Activated T-helper 1 cell treated with Interleukin-2 at 50 U/mL for 16 hours (primary cell): ENCODE measurements at regions not wholly inside any gene's neighbourhood (a gene's known extent, or its start where the extent isn't known, plus 50 kb on each side); places are given as distances from the start of the nearest gene placed in this dataset.
"Not testable (repeated sequence)": the region's sequence is repeated elsewhere in the genome, so short reads cannot be mapped to it uniquely, and the experiment has no call there.

ENCODE experiments used
- DNase-seq: peaks from one replicate; pipeline ENCODE4 v3.0.0-alpha.2; 2020; ENCODE audit warnings: low read depth

GRCh38 chr9:79021084-79021483 is 550.7 kb upstream of the TLE4 start:
- no peak for DNase-seq

GRCh38 chr9:79023134-79023580 is 548.6 kb upstream of the TLE4 start:
- DNase-seq, result no peak

- no peak for DNase-seq
These were observed 545.4 kb upstream of the TLE4 start for GRCh38 chr9:79026316-79026715.

- no peak for DNase-seq
These were observed 543.7 kb upstream of the TLE4 start for GRCh38 chr9:79028101-79028500.

GRCh38 chr9:79034583-79034982 is 537.2 kb upstream of the TLE4 start:
- no peak for DNase-seq

- DNase-seq, result no peak
These were observed 534.4 kb upstream of the TLE4 start for GRCh38 chr9:79037338-79037737.

GRCh38 chr9:79040671-79041070 is 531.1 kb upstream of the TLE4 start:
- no peak for DNase-seq

- DNase-seq, result no peak
These were observed 530.5 kb upstream of the TLE4 start for GRCh38 chr9:79041266-79041665.

GRCh38 chr9:79043916-79044315 is 527.8 kb upstream of the TLE4 start:
- no peak for DNase-seq

GRCh38 chr9:79046401-79046800 is 525.4 kb upstream of the TLE4 start:
- no peak for DNase-seq

- no peak for DNase-seq
These were observed 522.4 kb upstream of the TLE4 start for GRCh38 chr9:79049371-79049770.

GRCh38 chr9:79053598-79053997 is 518.2 kb upstream of the TLE4 start:
- no peak for DNase-seq

- no peak for DNase-seq
These were observed 517.3 kb upstream of the TLE4 start for GRCh38 chr9:79054500-79054899.

- DNase-seq, result no peak
These were observed 515.7 kb upstream of the TLE4 start for GRCh38 chr9:79056041-79056440.

GRCh38 chr9:79057576-79057975 is 514.2 kb upstream of the TLE4 start:
- DNase-seq, result no peak

- DNase-seq, result no peak
These were observed 511.0 kb upstream of the TLE4 start for GRCh38 chr9:79060766-79061165.

- DNase-seq, result no peak
These were observed 509.8 kb upstream of the TLE4 start for GRCh38 chr9:79061752-79062616.

- DNase-seq, result no peak
These were observed 498.6 kb upstream of the TLE4 start for GRCh38 chr9:79073201-79073600.

GRCh38 chr9:79080536-79080935 is 491.2 kb upstream of the TLE4 start:
- no peak for DNase-seq

- no peak for DNase-seq
These were observed 488.1 kb upstream of the TLE4 start for GRCh38 chr9:79083621-79084020.

- no peak for DNase-seq
These were observed 484.6 kb upstream of the TLE4 start for GRCh38 chr9:79087133-79087532.

GRCh38 chr9:79089054-79089560 is 482.7 kb upstream of the TLE4 start:
- DNase-seq, result no peak

GRCh38 chr9:79089851-79090250 is 481.9 kb upstream of the TLE4 start:
- DNase-seq, result not testable (repeated sequence)

- not testable (repeated sequence) for DNase-seq
These were observed 468.5 kb upstream of the TLE4 start for GRCh38 chr9:79103257-79103656.
